ENCODE measurements at regions not wholly inside any gene's neighbourhood (a gene's known extent, or its start where the extent isn't known, plus 50 kb on each side); places are given as distances from the start of the nearest gene placed in this dataset.

GRCh38 chr17:54807331-54807730, 93.3 kb upstream of the TOM1L1 start:
- H3K79me2 ChIP-seq (ENCODE audit: insufficient read depth, low read length) = no peaks in the 10 kb centered on the region
- H3K27ac ChIP-seq (ENCODE audit: low read depth, low read length) = no peak overlapping the region
- H2AFZ ChIP-seq (ENCODE audit: low read depth, low read length, severe bottlenecking) = no peak overlapping the region
- TF ChIP-seq, protein P1, sequence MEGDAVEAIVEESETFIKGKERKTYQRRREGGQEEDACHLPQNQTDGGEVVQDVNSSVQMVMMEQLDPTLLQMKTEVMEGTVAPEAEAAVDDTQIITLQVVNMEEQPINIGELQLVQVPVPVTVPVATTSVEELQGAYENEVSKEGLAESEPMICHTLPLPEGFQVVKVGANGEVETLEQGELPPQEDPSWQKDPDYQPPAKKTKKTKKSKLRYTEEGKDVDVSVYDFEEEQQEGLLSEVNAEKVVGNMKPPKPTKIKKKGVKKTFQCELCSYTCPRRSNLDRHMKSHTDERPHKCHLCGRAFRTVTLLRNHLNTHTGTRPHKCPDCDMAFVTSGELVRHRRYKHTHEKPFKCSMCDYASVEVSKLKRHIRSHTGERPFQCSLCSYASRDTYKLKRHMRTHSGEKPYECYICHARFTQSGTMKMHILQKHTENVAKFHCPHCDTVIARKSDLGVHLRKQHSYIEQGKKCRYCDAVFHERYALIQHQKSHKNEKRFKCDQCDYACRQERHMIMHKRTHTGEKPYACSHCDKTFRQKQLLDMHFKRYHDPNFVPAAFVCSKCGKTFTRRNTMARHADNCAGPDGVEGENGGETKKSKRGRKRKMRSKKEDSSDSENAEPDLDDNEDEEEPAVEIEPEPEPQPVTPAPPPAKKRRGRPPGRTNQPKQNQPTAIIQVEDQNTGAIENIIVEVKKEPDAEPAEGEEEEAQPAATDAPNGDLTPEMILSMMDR (IDR thresholded peaks at IDR 0.05; ENCODE audit: insufficient read depth, low read length, poor library complexity, severe bottlenecking) = no peak
- TF ChIP-seq EZH2phosphoT487 (conservative IDR thresholded peaks at IDR 0.05; ENCODE audit: low read length) = no peak
- no peak overlapping the region for H3K4me3 ChIP-seq (ENCODE audit: insufficient read depth, low read length, poor library complexity, severe bottlenecking)
- H3K9me3 ChIP-seq (ENCODE audit: insufficient read depth, low read length) = no peaks in the 10 kb centered on the region
- H4K20me1 ChIP-seq (ENCODE audit: low read depth, low read length) = no peaks in the 10 kb centered on the region
- no peak overlapping the region for H3K4me2 ChIP-seq (ENCODE audit: low read depth, low read length, poor library complexity, severe bottlenecking)
- H3K9me2 ChIP-seq (replicated peaks; ENCODE audit: insufficient read depth, low read length) = no peaks in the 10 kb centered on the region
- no peaks in the 10 kb centered on the region for H3F3A ChIP-seq (ENCODE audit: insufficient read depth)
- no peaks in the 10 kb centered on the region for H3K36me3 ChIP-seq (ENCODE audit: low read length)
- H3K9ac ChIP-seq (ENCODE audit: low read length) = no peak overlapping the region
- no peaks in the 10 kb centered on the region for H3K27me3 ChIP-seq (ENCODE audit: low read length)

GRCh38 chr17:54813896-54814295, 86.8 kb upstream of the TOM1L1 start:
- H3K9me3 ChIP-seq (ENCODE audit: insufficient read depth, low read length) = no peaks in the 10 kb centered on the region
- H3F3A ChIP-seq (ENCODE audit: insufficient read depth) = no peaks in the 10 kb centered on the region
- no peak overlapping the region for H3K9ac ChIP-seq (ENCODE audit: low read length)
- TF ChIP-seq, protein P1 (IDR thresholded peaks at IDR 0.05; ENCODE audit: insufficient read depth, low read length, poor library complexity, severe bottlenecking) = no peak
- no peak for TF ChIP-seq EZH2phosphoT487 (conservative IDR thresholded peaks at IDR 0.05; ENCODE audit: low read length)
- no peak overlapping the region for H3K4me2 ChIP-seq (ENCODE audit: low read depth, low read length, poor library complexity, severe bottlenecking)
- no peaks in the 10 kb centered on the region for H3K79me2 ChIP-seq (ENCODE audit: insufficient read depth, low read length)
- no peaks in the 10 kb centered on the region for H3K9me2 ChIP-seq (replicated peaks; ENCODE audit: insufficient read depth, low read length)
- no peak overlapping the region for H3K27ac ChIP-seq (ENCODE audit: low read depth, low read length)
- no peaks in the 10 kb centered on the region for H4K20me1 ChIP-seq (ENCODE audit: low read depth, low read length)
- H3K36me3 ChIP-seq (ENCODE audit: low read length) = no peaks in the 10 kb centered on the region
- no peak overlapping the region for H2AFZ ChIP-seq (ENCODE audit: low read depth, low read length, severe bottlenecking)
- no peaks in the 10 kb centered on the region for H3K27me3 ChIP-seq (ENCODE audit: low read length)
- no peak overlapping the region for H3K4me3 ChIP-seq (ENCODE audit: insufficient read depth, low read length, poor library complexity, severe bottlenecking)

DNA sequence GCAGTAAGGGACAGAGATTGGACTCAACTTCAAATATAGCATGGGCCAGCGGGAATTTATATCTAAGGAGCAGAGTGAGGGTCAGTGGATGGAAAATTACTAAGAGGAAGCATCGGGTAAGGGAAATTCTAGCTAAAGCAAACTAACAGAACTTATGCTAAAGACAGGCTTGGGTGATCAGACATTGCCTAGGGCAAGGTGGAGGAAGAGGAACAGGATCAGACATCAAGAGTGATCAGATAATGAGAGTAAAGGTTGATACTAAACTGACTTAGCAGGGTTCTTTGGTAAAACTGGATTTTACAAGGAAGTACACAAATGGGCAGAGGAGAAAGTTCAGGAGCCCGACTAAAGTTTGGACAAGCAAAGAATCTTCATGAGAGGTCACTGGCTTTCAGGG, 86.3 kb upstream of the TOM1L1 start:
- Histone ChIP-seq H3K27ac (ENCODE audit: low read depth, low read length) (no peak overlapping the region), H4K20me1 (ENCODE audit: low read depth, low read length) (no peaks in the 10 kb centered on the region), H3K4me3 (ENCODE audit: insufficient read depth, low read length, poor library complexity, severe bottlenecking) (no peak overlapping the region), H3K9me2 (replicated peaks; ENCODE audit: insufficient read depth, low read length) (no peaks in the 10 kb centered on the region), H3K4me2 (ENCODE audit: low read depth, low read length, poor library complexity, severe bottlenecking) (no peak overlapping the region), H3K27me3 (ENCODE audit: low read length) (no peaks in the 10 kb centered on the region), H3K9me3 (ENCODE audit: insufficient read depth, low read length) (no peaks in the 10 kb centered on the region), H2AFZ (ENCODE audit: low read depth, low read length, severe bottlenecking) (no peak overlapping the region), H3K79me2 (ENCODE audit: insufficient read depth, low read length) (no peaks in the 10 kb centered on the region), H3F3A (ENCODE audit: insufficient read depth) (no peaks in the 10 kb centered on the region), H3K9ac (ENCODE audit: low read length) (no peak overlapping the region), H3K36me3 (ENCODE audit: low read length) (no peaks in the 10 kb centered on the region)
- TF ChIP-seq, protein P1 (IDR thresholded peaks at IDR 0.05; ENCODE audit: insufficient read depth, low read length, poor library complexity, severe bottlenecking) = no peak
- no peak for TF ChIP-seq EZH2phosphoT487 (conservative IDR thresholded peaks at IDR 0.05; ENCODE audit: low read length)
